ENCODE measurements at regions not wholly inside any gene's neighbourhood (a gene's known extent, or its start where the extent isn't known, plus 50 kb on each side); places are given as distances from the start of the nearest gene placed in this dataset.

- TF ChIP-seq CTCF (IDR thresholded peaks at IDR 0.05) (no peak), POLR2A (IDR thresholded peaks at IDR 0.05) (no peak)
Measured at GRCh38 chr19:28166025-28166424, 1046.9 kb downstream of the UQCRFS1 start.
